HG02763 (cell line): ENCODE measurements at regions not wholly inside any gene's neighbourhood (a gene's known extent, or its start where the extent isn't known, plus 50 kb on each side); places are given as distances from the start of the nearest gene placed in this dataset.

Experiments
- ATAC-seq: cut with Tn5 transposase; IDR thresholded peaks from one replicate; pipeline ENCODE4 v1.9.1; 2021; ENCODE audit warnings: mild to moderate bottlenecking, moderate library complexity; ENCODE audit not compliant: unreplicated experiment

DNA sequence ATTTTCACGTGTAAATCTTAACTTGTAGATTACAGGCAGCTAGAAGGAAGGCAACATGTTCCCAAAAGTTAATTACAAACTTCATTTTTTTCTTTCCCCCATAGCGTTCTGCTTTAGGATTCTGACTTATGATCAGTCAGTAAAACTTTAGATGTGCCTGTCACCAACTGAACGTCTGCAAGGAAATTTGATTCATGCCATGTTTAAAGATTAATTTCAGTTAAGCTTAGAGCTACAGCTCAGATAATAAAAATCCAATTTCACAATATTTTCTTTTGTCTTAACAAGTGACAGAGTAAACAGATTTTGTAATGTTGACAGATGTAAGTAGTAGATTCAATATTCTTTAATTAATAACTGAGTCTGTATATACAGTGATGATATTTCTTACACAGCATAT, 253.1 kb downstream of the NFKBIZ start:
- no peak for ATAC-seq

GRCh38 chr3:102104033-102104432, 254.7 kb downstream of the NFKBIZ start:
- no peak for ATAC-seq

DNA sequence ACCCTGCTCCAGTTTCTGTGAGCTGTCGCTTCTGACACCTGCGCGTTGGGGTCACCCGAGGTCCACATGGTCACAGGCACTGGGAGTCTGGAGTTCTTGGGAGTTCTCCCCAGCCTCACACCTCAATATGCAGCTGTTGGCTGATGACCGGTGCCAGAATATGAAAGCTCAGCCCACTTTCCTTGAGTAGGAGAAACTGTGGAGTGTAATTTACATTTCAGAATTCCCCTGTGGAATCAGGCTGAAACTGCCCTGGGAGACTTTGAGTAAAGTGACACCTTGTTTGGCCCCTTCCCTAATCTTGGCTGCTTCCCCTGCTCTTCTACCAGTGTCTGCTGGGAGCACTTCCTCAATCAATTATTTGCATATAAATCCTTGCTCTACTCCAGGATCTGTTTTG, 255.9 kb downstream of the NFKBIZ start:
- no peak for ATAC-seq

DNA sequence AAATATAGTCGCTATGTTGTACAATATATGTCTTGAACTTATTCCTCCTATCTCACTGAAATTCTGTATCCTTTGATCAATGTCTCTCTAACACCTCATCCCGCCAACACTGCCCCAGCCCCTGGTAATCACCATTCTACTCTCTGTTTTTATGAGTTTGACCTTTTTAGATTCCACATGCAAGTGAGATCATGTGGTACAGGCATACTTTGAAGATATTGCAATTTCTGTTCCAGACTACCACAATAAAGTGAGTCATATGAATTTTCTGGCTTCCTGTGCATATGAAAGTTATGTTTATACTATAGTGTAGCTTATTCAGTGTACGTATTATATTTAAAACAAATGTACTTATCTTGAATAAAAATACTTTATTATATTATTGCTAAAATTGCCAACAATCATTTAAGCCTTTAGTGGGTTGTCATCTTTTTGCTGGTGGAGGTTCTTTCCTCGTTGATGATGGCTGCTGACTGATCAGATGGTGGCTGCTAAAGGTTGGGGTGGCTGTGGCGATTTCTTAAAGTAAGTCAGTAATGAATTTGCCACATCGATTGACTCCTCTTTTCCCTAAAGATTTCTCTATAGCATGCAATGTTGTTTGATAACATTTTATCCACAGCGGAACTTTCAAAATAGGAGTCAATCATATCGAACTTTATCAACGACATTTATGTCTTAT, 257.2 kb downstream of the NFKBIZ start:
- ATAC-seq = no peak

GRCh38 chr3:102112704-102113230, 263.5 kb downstream of the NFKBIZ start:
- no peak for ATAC-seq

DNA sequence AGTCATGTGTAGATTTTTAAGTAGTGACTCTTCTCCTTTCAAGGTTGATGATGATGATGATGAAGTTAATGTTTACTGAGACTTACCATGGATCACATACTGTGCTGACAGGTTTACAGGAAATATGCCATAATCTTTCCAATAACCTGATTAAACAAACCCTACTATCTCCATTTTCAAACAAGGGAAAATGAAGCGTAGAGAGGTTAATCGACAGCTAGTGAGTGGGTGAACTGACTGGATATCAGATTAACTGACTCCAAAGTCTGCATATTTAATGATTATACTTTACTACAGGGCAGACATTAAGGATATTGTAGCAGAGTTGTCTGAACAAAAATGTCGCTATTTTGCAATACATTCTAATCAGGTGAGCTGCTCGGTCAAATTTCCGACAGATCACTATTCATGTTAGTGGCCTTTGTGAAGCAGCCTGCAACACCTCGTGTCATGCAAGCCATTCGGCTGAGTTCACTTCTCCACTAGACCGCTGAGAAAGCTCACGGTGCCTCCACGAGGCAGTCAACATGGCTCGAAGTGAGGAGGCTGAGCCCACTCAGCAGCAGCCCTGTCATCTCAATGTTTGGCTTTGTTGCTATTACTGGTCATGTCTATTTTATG, 264.2 kb downstream of the NFKBIZ start:
- ATAC-seq = no peak

GRCh38 chr3:102114264-102114979, 265.1 kb downstream of the NFKBIZ start:
- no peak for ATAC-seq

- ATAC-seq = no peak
These were observed 273.2 kb downstream of the NFKBIZ start for GRCh38 chr3:102122527-102122926.

- ATAC-seq = no peak
These were observed 274.4 kb downstream of the NFKBIZ start for GRCh38 chr3:102123590-102124190.

DNA sequence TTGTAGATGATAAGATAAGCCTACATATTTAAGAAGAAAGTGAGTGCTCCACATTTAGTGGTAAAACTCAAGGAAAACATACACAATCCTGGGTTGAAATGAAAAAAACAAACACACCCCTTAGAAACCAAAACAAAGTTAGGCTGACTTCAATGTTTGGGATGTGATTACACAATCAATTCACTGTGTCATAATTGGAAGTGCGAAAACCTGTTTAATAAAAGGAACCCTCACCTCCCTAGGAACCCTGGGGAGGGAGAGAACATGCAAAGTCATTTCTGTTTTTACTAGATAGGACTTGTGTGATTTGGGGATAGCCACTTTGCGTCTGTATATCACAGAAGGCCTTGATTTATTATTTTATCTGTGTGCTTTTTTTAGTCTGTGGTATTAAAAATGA, 275.0 kb downstream of the NFKBIZ start:
- ATAC-seq = no peak

DNA sequence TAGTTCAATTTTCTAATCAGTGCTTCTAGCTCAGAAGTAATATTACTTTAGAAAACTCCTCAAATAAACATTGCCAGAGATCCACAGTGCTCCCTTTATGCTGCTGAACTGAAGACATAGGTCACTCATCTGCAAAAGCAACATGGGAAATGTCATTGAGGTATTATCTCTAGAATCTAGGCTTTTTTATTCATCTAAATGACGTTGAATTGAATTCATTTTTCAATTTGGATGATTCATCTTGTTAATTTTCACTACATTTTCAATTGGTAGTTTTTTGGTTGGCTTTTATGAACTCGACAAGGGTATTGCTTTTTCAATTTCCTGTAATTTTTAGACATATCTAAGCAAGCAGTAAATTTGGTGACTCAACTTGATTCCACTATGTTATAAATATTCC, 275.4 kb downstream of the NFKBIZ start:
- no peak for ATAC-seq

GRCh38 chr3:102125197-102125993, 276.1 kb downstream of the NFKBIZ start:
- no peak for ATAC-seq

DNA sequence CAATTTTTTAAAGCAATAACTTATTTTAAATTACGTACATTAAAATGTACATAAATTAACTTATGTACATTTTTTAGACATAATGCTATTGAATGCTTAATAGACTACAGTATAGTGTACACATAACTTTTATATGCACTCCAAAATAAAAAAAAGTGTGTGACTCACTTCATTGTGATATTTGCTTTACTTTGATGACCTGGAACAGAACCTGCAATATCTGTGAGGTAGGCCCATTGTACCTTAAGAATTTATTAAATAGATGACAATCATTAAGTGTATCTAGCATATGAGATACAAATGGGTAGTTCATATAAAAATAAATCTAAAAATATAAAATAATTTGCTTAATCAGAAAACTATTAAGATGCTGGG, 276.7 kb downstream of the NFKBIZ start:
- no peak for ATAC-seq

DNA sequence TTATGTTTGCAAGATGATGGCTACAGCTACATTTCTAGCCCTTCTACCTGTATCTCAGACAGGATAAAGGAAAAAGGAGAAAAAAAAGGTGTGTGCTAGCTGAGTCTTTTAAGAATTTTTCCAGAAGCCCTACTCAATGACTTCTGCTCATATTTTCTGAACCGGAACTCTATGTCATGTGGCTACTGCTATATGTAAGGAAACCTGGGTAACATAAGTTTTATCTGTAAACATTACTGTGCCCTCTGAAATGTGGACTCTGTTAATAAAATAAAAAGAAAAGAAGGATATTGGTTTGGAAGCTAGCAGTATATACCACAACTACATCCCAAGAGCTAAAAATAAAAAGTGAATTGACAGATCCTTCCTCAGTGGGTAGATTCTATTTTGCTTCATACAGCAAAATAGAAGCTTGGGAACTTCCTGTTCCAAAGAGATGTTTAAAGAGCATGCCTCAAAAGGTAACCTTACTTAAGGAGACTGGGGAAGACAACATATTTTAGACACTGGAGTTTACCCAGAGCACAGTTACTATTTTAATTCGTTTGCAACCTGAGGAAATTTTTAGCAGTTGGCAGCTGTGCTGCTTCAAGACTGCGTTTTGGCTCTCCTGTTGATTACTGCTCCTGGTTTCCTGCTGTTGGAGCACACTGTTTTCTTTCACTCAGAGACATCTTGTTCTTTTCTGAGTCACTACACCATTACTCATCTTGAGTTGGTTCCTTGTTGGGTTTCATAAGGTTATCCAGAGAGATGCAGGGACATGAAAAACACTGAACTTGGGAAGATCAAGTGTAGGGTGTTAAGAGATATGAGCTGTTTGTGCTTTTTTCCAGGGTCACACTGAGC, 280.7 kb downstream of the NFKBIZ start:
- ATAC-seq = no peak

GRCh38 chr3:102132370-102132769, 283.1 kb downstream of the NFKBIZ start:
- no peak for ATAC-seq

DNA sequence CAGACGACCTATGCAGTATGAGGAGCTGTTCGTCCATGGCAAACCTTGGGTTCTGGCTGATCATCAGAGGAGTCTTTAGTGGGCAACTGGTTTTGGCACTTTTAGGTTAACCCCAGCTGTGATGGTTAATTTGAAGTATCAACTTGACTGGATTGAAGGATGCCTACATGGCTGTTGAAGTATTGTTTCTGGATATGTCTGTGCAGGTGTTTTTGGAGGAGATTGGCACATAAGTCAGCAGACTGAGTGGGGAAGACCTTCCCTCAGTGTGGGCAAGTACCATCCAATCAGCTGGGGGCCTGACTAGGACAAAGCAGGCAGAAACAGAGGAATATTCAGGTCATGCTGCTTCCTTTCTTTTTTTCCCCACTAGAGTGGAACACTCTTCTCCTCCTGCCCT, 284.1 kb downstream of the NFKBIZ start:
- no peak for ATAC-seq

DNA sequence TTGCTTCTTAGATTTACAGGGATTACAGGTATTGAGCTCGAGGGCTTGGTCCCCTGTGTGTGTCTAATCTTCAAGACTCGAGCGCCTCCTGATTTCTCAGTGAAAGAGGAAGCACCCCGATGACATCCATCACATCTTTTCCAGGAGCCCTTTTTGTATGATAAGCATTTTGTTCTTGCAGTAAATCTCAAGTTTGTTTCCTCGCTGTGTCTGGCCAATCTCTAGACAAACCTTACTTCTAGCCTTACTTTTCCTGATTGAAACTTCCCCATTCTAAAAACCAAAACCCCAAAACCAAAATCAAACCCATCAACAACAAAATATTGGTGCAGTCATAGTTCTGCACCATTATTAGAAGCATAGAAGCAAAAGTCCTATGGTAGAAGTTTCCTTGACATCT, 286.0 kb downstream of the NFKBIZ start:
- no peak for ATAC-seq

DNA sequence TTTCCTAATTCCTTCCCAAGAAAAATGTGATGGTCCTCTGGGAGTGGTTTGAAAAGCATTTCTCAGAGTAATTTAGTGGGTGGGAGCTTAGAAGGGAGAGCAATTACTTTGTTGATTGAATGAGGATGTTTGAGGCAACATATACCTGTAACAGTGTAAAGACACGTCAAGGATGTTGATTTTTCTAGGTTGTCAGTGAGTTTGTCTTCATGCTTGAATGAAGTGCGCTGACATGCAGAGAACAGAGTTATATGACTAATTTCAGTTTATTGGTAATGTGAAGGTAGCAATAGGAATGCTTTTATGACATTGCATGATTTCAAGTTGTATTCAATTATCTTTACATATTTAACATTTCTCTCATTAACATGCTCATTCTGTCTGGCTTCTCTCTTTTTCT, 286.9 kb downstream of the NFKBIZ start:
- ATAC-seq = no peak

- no peak for ATAC-seq
These were observed 290.8 kb downstream of the NFKBIZ start for GRCh38 chr3:102140116-102140515.
